A549 (cell line): ENCODE measurements at regions not wholly inside any gene's neighbourhood (a gene's known extent, or its start where the extent isn't known, plus 50 kb on each side); places are given as distances from the start of the nearest gene placed in this dataset.

Source experiments
- CEBPB ChIP-seq, 2 experiments: fragments of >200 bp in 1 of 2; sonication (Bioruptor Twin) in 1 of 2; formaldehyde crosslinking in 1 of 2; IDR thresholded peaks; 2 replicates each; pipeline ENCODE4 v1.6.1; 2012 to 2016
- CTCF ChIP-seq: fragments of >200 bp; sonication (Bioruptor Twin); formaldehyde crosslinking; IDR thresholded peaks from 3 replicates; pipeline ENCODE4 v1.5.1; 2016
- USF2 ChIP-seq: fragments of 450-650 bp; IDR thresholded peaks from 2 replicates; pipeline ENCODE4 v1.6.1; 2014; ENCODE audit warnings: antibody characterized with exemption

DNA sequence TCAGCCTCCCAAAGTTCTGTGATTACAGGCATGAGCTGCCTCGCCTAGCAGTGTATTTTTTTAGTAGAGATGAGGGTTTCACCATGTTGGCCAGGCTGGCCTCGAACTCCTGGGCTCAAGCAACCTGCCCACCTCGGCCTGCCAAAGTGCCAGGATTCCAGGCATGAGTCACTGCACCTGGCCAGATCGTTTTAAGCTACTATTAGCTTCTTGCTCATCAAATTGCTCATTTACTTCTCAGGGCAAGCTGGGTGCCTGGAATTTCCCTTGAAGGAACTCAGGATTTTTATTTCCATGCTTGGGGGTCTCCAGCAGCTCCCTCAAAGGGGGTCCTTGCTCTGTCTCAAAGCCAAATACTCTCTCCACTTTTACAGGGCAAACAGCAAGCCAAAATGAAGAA, 798.0 kb upstream of the AUTS2 start:
- TF ChIP-seq CTCF: no peak
- TF ChIP-seq USF2: no peak
- TF ChIP-seq CEBPB (IDR thresholded peaks at IDR 0.05): no peak
